Transverse colon (tissue), 4 donors: ENCODE measurements at regions not wholly inside any gene's neighbourhood (a gene's known extent, or its start where the extent isn't known, plus 50 kb on each side); places are given as distances from the start of the nearest gene placed in this dataset.

ENCODE experiments used
- DNase-seq: peaks from one replicate; pipeline ENCODE4 v3.0.0-alpha.2; 2019
- H3K27ac ChIP-seq, 4 donors: fragments of 200-600 bp; sonication (generic); 2 replicates each; pipeline ENCODE4 v1.5.1; 2016 to 2018; ENCODE audit warnings: inconsistent platforms in 4 of 4
- H3K27me3 ChIP-seq: fragments of 200-600 bp; sonication (generic); 2 replicates; pipeline ENCODE4 v1.5.1; 2017; ENCODE audit warnings: inconsistent platforms
- H3K36me3 ChIP-seq, 4 donors: fragments of 200-600 bp; sonication (generic); 2 replicates each; pipeline ENCODE4 v1.5.1; 2017 to 2019; ENCODE audit warnings: inconsistent platforms in 4 of 4
- H3K4me1 ChIP-seq, 4 donors: fragments of 200-600 bp; sonication (generic); 2 replicates each; pipeline ENCODE4 v1.5.1; 2017 to 2020; ENCODE audit warnings: inconsistent platforms in 4 of 4
- H3K4me3 ChIP-seq, 4 donors: fragments of 200-600 bp; sonication (generic); 1 replicate in 1 of 4; 2 replicates in 3 of 4; pipeline versions ENCODE4 v1.5.1 to v1.6.1; 2017 to 2019; ENCODE audit warnings: inconsistent platforms in 4 of 4
- H3K9me3 ChIP-seq, 2 donors: fragments of 200-600 bp; sonication (generic); 2 replicates each; pipeline ENCODE4 v1.5.1; 2017 to 2019; ENCODE audit warnings: inconsistent platforms in 2 of 2
- EP300 ChIP-seq: sonication (generic); formaldehyde crosslinking; IDR thresholded peaks from one replicate; pipeline ENCODE4 v1.6.1; 2017; ENCODE audit warnings: antibody characterized with exemption, low read depth
- POLR2A ChIP-seq: fragments of 450-650 bp; IDR thresholded peaks from one replicate; pipeline ENCODE4 v1.6.1; 2016; ENCODE audit warnings: antibody characterized with exemption, mild to moderate bottlenecking, moderate library complexity
- POLR2AphosphoS5 ChIP-seq, 3 donors: sonication (generic); formaldehyde crosslinking; IDR thresholded peaks; one replicate each; pipeline ENCODE4 v1.6.1; 2016; ENCODE audit warnings: antibody characterized with exemption in 3 of 3
- WGBS, 2 donors: methylation state at CpG; one replicate each; pipeline ENCODE4 v1.1.5; 2018; ENCODE audit warnings: low coverage in 1 of 2; 5-methylcytosine and 5-hydroxymethylcytosine counted together
- in situ Hi-C, 4 donors: fragments of 200-750 bp; cut with MboI; loops; one replicate each; pipeline versions ENCODE4 v1.15.0 to v1.15.1; 2017; ENCODE audit warnings: low sequenced_read_pairs in 3 of 4, low pct_ligation_motif_present in 1 of 4, low pct_unique_long_range_greater_than_20kb in 1 of 4
- intact Hi-C: fragments of 100-400 bp; cut with DNase I; formaldehyde crosslinking; loops from one replicate; pipeline ENCODE4 v1.15.1; 2023; ENCODE audit warnings: low total_unique reads
- TF ChIP-seq, protein P1 (sequence below), 5 experiments: fragments of 200-600 bp in 3 of 5; fragments of 450-650 bp in 2 of 5; sonication (generic) in 3 of 5; IDR thresholded peaks; 1 replicate in 2 of 5; 2 replicates in 3 of 5; pipeline ENCODE4 v1.5.1; 2016 to 2017; ENCODE audit warnings: antibody characterized with exemption in 5 of 5, inconsistent platforms in 3 of 5, mild to moderate bottlenecking in 2 of 5, moderate library complexity in 1 of 5

DNA sequence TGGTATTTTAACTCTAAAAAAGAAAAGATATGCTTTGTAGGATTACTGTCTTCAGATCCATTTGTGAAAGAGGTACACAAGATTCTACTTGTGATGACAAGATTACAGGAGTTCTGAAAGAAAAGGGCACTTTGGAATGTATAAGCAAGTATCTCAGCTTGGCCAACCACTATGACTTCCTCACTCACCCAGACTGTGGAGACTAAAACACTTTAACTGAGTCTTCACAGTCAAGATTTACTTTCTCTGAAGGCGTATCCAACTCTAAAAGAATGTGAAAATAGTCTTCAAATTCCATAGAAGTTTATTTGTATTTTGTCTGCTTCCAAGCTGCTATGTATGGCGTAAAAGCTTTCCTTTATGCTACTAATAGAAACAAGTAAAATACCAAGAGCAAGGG is 76.1 kb upstream of the SRRM3 start:
- intact Hi-C loops = no loop called here

DNA sequence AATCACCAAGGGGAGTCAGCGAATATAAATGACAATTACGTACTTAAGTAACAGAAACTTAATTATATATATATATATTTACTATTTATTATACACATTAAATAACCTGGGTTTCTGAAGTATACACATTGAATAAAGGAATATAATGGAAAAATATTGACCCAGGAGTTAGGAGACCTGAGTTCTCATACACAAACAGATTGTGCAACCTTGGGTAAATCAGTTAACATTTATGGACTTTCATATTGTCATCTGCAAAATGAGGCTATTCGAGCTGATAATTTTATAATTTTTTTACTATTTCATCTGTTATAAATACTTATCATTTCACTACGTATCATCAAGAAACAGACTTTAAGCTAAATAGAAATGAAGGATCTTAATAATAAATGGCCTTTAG is 75.1 kb upstream of the SRRM3 start:
- WGBS, 2 donors = 82 to 86% methylated on average over 4 of the region's 4 CpGs
- no peaks in the 10 kb centered on the region for H3K36me3 ChIP-seq
- in situ Hi-C loops (no loop called here), intact Hi-C loops (no loop called here)
- H3K27me3 ChIP-seq = no peaks in the 10 kb centered on the region
- DNase-seq = no peak
- H3K4me1 ChIP-seq = peaks cover 0 to 5% (median 0%) of the 10 kb centered on the region in 4 donors
- no peaks in the 10 kb centered on the region for H3K9me3 ChIP-seq
- TF ChIP-seq POLR2A = no peak
- no peak for TF ChIP-seq EP300
- TF ChIP-seq, protein P1, sequence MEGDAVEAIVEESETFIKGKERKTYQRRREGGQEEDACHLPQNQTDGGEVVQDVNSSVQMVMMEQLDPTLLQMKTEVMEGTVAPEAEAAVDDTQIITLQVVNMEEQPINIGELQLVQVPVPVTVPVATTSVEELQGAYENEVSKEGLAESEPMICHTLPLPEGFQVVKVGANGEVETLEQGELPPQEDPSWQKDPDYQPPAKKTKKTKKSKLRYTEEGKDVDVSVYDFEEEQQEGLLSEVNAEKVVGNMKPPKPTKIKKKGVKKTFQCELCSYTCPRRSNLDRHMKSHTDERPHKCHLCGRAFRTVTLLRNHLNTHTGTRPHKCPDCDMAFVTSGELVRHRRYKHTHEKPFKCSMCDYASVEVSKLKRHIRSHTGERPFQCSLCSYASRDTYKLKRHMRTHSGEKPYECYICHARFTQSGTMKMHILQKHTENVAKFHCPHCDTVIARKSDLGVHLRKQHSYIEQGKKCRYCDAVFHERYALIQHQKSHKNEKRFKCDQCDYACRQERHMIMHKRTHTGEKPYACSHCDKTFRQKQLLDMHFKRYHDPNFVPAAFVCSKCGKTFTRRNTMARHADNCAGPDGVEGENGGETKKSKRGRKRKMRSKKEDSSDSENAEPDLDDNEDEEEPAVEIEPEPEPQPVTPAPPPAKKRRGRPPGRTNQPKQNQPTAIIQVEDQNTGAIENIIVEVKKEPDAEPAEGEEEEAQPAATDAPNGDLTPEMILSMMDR (IDR thresholded peaks at IDR 0.05) = no peak
- no peak for TF ChIP-seq POLR2AphosphoS5 (IDR thresholded peaks at IDR 0.05)
- H3K27ac ChIP-seq = no peak overlapping the region
- no peak overlapping the region for H3K4me3 ChIP-seq

More for the DNA sequence above, 76.1 kb upstream of the SRRM3 start:
- Histone ChIP-seq H3K36me3 (no peaks in the 10 kb centered on the region), H3K27ac (no peak overlapping the region), H3K4me3 (no peak overlapping the region), H3K4me1 (peaks cover 0 to 5% (median 0%) of the 10 kb centered on the region in 4 donors), H3K9me3 (no peaks in the 10 kb centered on the region), H3K27me3 (no peaks in the 10 kb centered on the region)
- in situ Hi-C loops = no loop called here
- WGBS, 2 donors = 83 to 88% methylated on average over 2 of the region's 2 CpGs
- TF ChIP-seq EP300 = no peak
- no peak for TF ChIP-seq POLR2AphosphoS5 (IDR thresholded peaks at IDR 0.05)
- TF ChIP-seq, protein P1 (IDR thresholded peaks at IDR 0.05) = no peak
- TF ChIP-seq POLR2A = no peak
- DNase-seq = no peak

DNA sequence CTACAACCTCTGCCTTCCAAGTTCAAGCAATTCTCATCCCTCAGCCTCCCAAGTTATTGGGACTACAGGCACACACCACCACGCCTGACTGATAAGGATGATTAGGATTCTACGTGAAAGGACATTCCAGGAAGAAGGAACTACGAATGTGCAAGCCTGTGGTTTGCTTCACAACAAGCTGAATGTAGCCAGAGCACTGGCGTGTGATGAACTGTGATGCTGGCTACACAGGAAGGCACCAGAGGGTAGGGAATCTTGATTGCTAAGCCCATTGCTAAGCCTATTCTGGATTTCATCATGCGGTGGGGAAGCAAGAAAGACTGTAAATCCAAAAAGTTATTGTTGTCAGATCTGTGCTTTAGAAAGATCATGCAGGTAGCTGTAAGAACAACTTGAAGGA is 72.3 kb upstream of the SRRM3 start:
- no peak overlapping the region for H3K4me3 ChIP-seq
- WGBS, 2 donors = 65 to 73% methylated on average over 2 to 5 of the region's 5 CpGs
- H3K36me3 ChIP-seq = no peaks in the 10 kb centered on the region
- no peak for DNase-seq
- TF ChIP-seq EP300 = no peak
- TF ChIP-seq, protein P1 (IDR thresholded peaks at IDR 0.05) = no peak
- TF ChIP-seq POLR2A = no peak
- TF ChIP-seq POLR2AphosphoS5 (IDR thresholded peaks at IDR 0.05) = no peak
- H3K9me3 ChIP-seq = no peaks in the 10 kb centered on the region
- in situ Hi-C loops = no loop called here
- no peaks in the 10 kb centered on the region for H3K27me3 ChIP-seq
- no peaks in the 10 kb centered on the region for H3K4me1 ChIP-seq
- intact Hi-C loops = no loop called here
- no peak overlapping the region for H3K27ac ChIP-seq

DNA sequence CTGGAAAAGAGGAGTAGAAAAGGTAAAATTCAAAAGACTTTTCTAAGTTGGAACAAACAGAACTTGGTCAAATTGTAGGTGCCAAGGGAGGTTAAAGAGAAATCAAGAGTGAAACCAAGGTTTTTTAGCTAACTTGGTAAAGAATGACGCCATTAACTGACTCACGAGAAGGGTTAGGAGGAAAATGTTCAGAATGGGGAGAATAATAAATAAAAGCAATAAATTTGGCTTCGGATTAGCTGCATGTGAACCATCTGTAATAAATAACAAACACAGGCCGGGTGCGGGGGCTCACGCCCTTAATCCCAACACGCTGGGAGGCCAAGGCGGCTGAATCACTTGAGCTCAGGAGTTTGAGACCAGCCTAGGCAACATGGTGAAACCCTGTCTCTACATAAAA is 71.9 kb upstream of the SRRM3 start:
- Histone ChIP-seq H3K4me1 (no peaks in the 10 kb centered on the region), H3K27me3 (no peaks in the 10 kb centered on the region), H3K27ac (no peak overlapping the region), H3K9me3 (no peaks in the 10 kb centered on the region), H3K4me3 (no peak overlapping the region), H3K36me3 (no peaks in the 10 kb centered on the region)
- no peak for DNase-seq
- TF ChIP-seq POLR2A (no peak), EP300 (no peak), POLR2AphosphoS5 (IDR thresholded peaks at IDR 0.05) (no peak)
- TF ChIP-seq, protein P1 (IDR thresholded peaks at IDR 0.05) = no peak
- in situ Hi-C loops = no loop called here
- 76 to 82% methylated on average over 8 of the region's 8 CpGs for whole genome bisulfite sequencing, 2 donors
- intact Hi-C loops = no loop called here
